ENCODE measurements at regions not wholly inside any gene's neighbourhood (a gene's known extent, or its start where the extent isn't known, plus 50 kb on each side); places are given as distances from the start of the nearest gene placed in this dataset.

DNA sequence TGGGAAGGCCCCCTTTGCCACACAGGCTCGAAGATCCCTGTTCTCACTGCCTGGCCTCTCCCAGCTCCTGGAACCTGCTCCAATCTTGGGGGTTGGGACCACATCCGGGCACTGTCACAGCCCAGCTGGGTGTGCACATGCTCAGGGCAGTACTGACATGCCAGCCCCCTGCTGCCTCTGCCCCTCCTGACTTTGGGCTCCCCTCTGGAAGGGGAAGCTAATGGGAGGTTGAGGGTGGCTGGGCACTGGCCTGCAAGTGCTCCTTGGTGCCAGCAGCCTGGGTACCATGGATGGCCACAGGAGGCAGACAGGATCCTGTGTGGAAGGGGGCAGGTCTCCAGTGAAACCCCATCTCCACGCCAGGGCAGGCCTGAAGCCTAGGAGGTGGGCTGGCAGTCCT, 126.1 kb upstream of the NOL4 start:
- Histone ChIP-seq H2AK5ac (ENCODE audit: low read depth, low read length) (no peak overlapping the region), H3K18ac (ENCODE audit: low read depth, low read length) (no peak overlapping the region), H4K8ac (ENCODE audit: low read depth in 2 of 2, low read length in 2 of 2) (no peak overlapping the region), H2BK120ac (ENCODE audit: low read depth, low read length) (no peak overlapping the region), H4K20me1 (ENCODE audit: insufficient read depth, low read length) (no peaks in the 10 kb centered on the region), H3K27me3 (ENCODE audit: control insufficient read depth, insufficient read depth, low read length) (no peaks in the 10 kb centered on the region), H2BK5ac (ENCODE audit: low read depth, low read length, poor library complexity, severe bottlenecking) (no peak overlapping the region), H3K4me3 (ENCODE audit: insufficient read depth, low read depth, low read length) (no peak overlapping the region), H3K36me3 (ENCODE audit: control insufficient read depth, insufficient read depth, low read length) (no peaks in the 10 kb centered on the region), H3K56ac (ENCODE audit: extremely low read depth, insufficient read depth, low read length) (no peak overlapping the region), H2BK15ac (ENCODE audit: low read depth, low read length) (no peak overlapping the region), H3K23ac (ENCODE audit: low read depth, low read length) (no peak overlapping the region), H4K5ac (ENCODE audit: low read depth, low read length) (no peak overlapping the region), H2AK9ac (replicated peaks; ENCODE audit: low read depth, low read length, poor library complexity) (no peak overlapping the region), H2BK20ac (ENCODE audit: low read depth, low read length) (no peak overlapping the region), H3K9me1 (ENCODE audit: insufficient read depth, low read length) (no peaks in the 10 kb centered on the region), H4K91ac (ENCODE audit: insufficient read depth, low read depth, low read length) (no peak overlapping the region), H3K14ac (replicated peaks; ENCODE audit: low read depth, low read length) (no peak overlapping the region), H3K27ac (ENCODE audit: insufficient read depth, low read length) (no peak overlapping the region), H2AFZ (replicated peaks; ENCODE audit: low read length, poor library complexity) (no peak overlapping the region), H3K4ac (ENCODE audit: low read depth, low read length) (no peak overlapping the region), H3K4me2 (ENCODE audit: low read depth, low read length) (no peak overlapping the region), H3K4me1 (ENCODE audit: control insufficient read depth, insufficient read depth, low read length) (no peaks in the 10 kb centered on the region), H3K9ac (ENCODE audit: low read depth, low read length) (no peak overlapping the region), H3K9me3 (ENCODE audit: control insufficient read depth, insufficient read depth, low read length) (no peaks in the 10 kb centered on the region), H3K79me1 (ENCODE audit: low read depth in 1 of 2, low read length in 2 of 2) (no peaks in the 10 kb centered on the region)
- in situ Hi-C loops (cut with MboI; ENCODE audit: low sequenced_read_pairs) (no loop called here), dilution Hi-C loops (cut with HindIII; ENCODE audit: low sequenced_read_pairs, unreplicated experiment) (no loop called here), intact Hi-C loops (cut with micrococcal nuclease) (loop anchor here (5.0 kb wide), 1 partner anchor 437 kb away; no protein-coding TSS in a partner anchor)
- BruUV-seq (replicated peaks), result no TSS peak
- no CpG with 5 or more reads among the region's 3 CpGs for WGBS, 2 experiments (ENCODE audit: extremely low coverage in 2 of 2, insufficient read length in 1 of 2)
- TF ChIP-seq BHLHE40 (IDR thresholded peaks at IDR 0.05; ENCODE audit: low read depth, low read length), result no peak
- TF ChIP-seq SMC3 (IDR thresholded peaks at IDR 0.05; ENCODE audit: low read depth, low read length), result no peak
- no peak for TF ChIP-seq RCOR1 (IDR thresholded peaks at IDR 0.05; ENCODE audit: insufficient replicate concordance, low read length)
- no peak for TF ChIP-seq RAD21 (IDR thresholded peaks at IDR 0.05; ENCODE audit: low read length)
- no peak for TF ChIP-seq POLR2A (IDR thresholded peaks at IDR 0.05; ENCODE audit: low read depth, low read length)
- TF ChIP-seq, protein P1, sequence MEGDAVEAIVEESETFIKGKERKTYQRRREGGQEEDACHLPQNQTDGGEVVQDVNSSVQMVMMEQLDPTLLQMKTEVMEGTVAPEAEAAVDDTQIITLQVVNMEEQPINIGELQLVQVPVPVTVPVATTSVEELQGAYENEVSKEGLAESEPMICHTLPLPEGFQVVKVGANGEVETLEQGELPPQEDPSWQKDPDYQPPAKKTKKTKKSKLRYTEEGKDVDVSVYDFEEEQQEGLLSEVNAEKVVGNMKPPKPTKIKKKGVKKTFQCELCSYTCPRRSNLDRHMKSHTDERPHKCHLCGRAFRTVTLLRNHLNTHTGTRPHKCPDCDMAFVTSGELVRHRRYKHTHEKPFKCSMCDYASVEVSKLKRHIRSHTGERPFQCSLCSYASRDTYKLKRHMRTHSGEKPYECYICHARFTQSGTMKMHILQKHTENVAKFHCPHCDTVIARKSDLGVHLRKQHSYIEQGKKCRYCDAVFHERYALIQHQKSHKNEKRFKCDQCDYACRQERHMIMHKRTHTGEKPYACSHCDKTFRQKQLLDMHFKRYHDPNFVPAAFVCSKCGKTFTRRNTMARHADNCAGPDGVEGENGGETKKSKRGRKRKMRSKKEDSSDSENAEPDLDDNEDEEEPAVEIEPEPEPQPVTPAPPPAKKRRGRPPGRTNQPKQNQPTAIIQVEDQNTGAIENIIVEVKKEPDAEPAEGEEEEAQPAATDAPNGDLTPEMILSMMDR (conservative IDR thresholded peaks at IDR 0.05; ENCODE audit: low read depth, low read length), result no peak
- TF ChIP-seq CEBPB (IDR thresholded peaks at IDR 0.05; ENCODE audit: low read depth, low read length), result no peak
- no peak for TF ChIP-seq CHD1 (IDR thresholded peaks at IDR 0.05; ENCODE audit: low read depth, low read length)
- TF ChIP-seq, protein P2, sequence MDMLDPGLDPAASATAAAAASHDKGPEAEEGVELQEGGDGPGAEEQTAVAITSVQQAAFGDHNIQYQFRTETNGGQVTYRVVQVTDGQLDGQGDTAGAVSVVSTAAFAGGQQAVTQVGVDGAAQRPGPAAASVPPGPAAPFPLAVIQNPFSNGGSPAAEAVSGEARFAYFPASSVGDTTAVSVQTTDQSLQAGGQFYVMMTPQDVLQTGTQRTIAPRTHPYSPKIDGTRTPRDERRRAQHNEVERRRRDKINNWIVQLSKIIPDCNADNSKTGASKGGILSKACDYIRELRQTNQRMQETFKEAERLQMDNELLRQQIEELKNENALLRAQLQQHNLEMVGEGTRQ (IDR thresholded peaks at IDR 0.05; ENCODE audit: low read depth, low read length), result no peak
- no peak for TF ChIP-seq NFE2L2 (IDR thresholded peaks at IDR 0.05; ENCODE audit: low read depth, low read length)
- no peak for TF ChIP-seq FOS (IDR thresholded peaks at IDR 0.05; ENCODE audit: low read depth, low read length)
- POLR2A ChIA-PET (ENCODE audit: unreplicated experiment), result no interaction called here
- CTCF ChIA-PET, result no interaction called here
- ATAC-seq (ENCODE audit: low read depth) (no peak), DNase-seq (no peak)
